Hepatic stellate cell (primary cell): ENCODE measurements at regions not wholly inside any gene's neighbourhood (a gene's known extent, or its start where the extent isn't known, plus 50 kb on each side); places are given as distances from the start of the nearest gene placed in this dataset.

Experiments used
- DNase-seq: peaks from one replicate; pipeline ENCODE4 v3.0.0; 2011; ENCODE audit warnings: low spot score

GRCh38 chr1:67614511-67614934, 70.5 kb upstream of the GADD45A start:
- DNase-seq = no peak

DNA sequence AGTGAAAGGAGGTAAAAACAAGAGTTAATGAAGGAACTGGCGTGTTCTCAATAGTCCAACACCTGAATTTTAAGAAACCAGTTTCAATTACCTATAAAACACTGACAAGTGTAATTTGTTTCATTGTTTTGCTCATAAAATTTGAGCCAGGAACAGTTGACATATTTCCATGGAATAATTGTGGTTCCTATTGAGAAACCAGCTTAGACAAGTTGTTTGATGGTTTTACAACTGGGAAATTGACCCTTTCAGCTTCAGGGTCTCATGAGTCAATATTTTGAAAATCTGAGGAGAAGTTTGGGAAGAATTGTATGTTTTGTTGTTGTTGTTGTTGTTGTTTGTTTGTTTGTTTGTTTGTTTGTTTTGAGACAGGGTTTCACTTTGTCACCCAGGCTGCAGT, 69.1 kb upstream of the GADD45A start:
- DNase-seq = no peak

GRCh38 chr1:67616394-67616985, 68.5 kb upstream of the GADD45A start:
- no peak for DNase-seq

DNA sequence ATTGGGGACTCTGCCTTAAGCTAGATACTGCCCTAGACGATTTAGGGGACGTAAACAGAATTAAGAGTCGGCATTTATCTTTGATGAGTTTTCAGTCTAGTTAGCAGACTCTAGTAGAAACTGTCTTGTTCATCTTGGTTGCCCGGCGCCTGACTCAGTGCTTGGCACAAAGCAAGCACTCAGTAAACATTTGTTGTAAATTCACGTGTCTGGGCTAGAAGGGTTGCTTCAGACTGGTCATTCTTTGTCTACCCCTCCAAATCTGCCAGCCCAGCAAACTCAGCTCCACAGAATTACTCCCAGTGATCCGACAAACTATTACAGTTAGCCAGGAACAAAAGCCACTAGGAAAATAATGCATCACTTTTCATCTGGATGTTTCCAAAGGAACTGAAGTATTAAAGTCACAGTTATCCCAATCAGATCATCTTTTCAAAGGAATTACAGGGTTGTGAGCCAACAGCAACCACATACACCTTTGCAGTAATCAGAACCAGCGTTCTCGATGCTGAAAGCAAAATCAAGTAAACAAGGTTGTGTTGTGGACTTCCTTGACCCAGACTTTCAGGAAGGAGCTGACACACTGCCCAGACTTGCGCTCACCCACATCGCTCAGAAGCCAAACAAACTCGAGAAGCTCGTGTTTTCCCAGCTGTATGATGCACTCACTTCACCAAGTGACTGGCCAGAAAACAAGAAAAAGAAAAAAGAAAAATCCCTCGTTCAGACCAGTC, 66.5 kb upstream of the GADD45A start:
- peak; percentile 61 for DNase-seq

DNA sequence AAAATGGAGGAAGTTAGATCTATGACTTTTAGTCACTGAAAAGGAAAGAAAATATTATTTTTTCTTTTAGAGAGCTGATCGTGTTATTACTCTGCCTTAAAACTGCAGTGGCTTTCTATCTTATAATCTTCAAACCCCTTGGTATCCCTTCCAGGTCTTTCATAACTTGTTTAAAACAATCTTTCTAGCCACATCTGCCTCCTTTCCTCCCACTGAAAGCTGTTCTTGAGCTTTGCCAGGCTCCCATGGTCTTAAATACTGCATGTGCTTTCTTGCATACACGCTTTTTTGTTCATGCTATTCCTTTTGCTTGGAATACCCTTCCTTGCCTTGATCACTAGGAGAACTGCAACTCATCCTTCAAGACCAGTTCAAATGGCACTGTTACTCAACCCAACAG, 65.9 kb upstream of the GADD45A start:
- DNase-seq = no peak

GRCh38 chr1:67623906-67624305, 61.1 kb upstream of the GADD45A start:
- DNase-seq = no peak

DNA sequence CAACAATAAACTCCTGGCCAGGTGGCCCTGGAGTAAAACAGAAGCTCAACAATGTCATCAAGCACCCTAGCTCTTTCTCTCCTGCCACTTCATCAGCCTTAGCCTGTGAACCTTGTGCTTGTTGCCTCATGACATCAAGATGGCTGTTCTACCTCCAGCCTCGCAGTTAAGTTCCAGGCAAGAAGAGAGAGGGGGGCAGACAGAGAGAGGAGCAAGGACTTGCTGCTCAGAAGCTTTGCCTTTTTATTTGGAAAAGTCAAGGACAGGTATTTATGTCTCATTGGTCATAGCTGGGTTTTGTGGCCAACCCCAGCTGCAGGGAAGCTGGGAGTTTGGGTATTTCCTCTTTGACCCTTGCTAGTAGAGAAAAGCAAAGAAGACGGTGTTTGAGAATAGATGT, 60.3 kb upstream of the GADD45A start:
- DNase-seq = no peak

DNA sequence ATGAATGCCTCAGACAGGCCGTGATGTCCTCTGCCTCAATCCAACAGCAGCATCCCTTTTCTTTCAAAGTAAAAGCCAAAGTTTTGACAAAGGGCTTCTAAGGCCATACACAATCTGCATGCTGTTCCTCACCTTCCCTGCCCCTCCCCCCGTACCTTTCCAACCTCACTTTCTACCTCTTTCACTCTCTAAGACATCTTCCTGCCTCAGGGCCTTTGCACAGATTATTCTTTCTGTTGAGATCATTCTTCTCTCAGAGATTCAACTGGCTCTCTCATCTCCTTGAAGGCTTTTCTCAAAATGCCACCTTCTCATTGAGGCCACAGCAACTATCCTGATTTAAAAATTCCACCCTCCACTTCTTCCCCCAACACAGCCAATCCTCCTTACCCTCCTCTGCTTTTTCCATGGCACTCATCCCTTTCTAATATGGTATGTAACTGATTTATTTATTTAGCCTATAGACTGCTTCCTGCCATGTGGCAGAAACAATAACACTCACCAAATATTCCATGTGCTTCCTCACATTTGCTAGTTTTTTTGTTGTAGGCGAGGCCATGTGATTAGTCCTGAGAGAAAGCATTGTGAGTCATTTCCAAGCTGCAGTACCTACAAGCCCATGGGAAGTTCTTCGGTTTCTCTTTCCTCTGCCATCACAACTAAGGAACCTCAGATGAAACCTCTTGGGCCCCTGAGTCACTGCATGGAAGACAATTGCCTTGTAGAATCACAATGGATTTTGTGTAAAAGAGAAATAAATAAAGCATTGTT, 58.7 kb upstream of the GADD45A start:
- DNase-seq = peak; percentile 67

DNA sequence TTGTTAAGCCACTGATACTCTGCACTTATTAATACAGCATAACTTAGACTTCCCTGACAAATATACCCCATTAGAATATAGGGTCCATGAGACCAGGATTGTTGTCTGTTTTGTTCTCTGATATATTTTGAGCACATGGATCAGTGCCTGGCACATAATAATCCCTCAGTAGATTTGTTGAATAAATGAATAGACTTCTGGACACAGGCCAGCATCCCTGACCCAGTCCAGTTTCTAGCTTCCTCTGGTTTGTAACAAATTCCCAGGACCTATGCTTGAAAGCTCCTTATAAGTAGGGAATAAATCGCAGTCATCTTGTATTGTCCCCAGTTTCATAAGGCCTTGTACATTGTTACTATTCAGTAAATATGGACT, 58.2 kb upstream of the GADD45A start:
- no peak for DNase-seq

DNA sequence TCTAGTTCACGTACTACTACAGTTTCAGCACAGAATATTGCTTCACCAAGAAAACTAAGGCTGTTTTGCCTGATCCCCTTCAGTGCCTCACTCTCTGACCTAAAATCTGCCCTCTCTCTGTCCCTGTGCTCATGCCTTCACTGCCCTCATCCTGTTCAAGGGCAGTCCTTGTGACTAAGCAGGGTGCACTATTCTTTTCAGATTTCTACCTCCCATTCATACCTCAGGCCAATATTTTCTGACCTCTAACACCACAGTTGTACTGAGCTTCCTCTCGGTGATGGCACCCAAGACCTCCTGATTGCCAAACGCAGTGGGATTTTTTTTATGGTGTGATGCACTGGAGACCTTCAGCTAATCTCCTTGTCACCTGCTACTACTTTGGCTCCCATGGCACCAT, 57.7 kb upstream of the GADD45A start:
- DNase-seq = no peak

DNA sequence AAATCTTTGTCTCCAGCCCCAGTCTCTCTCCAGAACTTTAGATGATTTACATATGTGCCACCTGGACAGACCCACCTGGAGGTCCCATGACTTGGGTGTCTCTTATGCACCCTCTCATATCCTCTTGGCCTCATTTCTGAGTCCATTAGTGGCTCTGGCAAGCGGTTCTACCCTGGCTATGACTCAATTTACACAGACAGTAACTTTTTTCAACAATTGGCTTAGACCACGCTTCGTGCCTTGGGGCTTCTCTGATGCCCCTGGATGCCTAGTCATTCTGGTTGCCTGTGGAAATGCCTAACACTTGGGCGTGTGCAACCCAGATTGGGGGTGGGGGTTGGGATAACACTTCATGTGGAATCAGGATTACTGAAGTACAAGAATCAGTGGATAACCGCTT, 57.1 kb upstream of the GADD45A start:
- no peak for DNase-seq

GRCh38 chr1:67629370-67630075, 55.5 kb upstream of the GADD45A start:
- no peak for DNase-seq

DNA sequence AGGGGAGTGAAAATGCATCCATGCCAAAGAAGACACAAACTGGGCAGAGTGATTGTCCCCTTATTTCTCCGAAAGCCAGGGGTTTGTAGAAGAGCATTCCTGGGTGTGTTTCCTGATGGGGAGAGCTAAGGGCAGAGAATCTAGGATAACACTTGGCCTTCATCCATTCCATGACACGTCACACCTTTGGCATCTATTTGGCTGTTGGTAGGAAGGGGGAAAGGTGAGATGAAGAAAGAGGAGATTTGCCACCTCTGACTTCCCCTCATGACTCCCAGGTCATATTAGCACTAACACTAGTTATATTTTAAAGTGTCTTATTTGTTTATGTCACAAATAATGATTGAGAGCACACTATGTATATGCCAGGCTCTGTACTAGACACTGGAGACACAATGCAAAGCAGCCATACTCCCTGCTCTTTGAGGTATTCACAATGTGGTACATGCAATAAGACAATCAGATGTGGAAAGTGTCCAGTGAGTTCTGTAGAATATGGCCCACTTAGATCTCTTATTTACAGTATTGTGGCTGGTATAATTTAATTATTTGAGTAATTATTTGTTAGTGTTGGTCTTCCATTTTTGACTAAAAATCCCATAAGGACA, 54.5 kb upstream of the GADD45A start:
- DNase-seq = no peak

DNA sequence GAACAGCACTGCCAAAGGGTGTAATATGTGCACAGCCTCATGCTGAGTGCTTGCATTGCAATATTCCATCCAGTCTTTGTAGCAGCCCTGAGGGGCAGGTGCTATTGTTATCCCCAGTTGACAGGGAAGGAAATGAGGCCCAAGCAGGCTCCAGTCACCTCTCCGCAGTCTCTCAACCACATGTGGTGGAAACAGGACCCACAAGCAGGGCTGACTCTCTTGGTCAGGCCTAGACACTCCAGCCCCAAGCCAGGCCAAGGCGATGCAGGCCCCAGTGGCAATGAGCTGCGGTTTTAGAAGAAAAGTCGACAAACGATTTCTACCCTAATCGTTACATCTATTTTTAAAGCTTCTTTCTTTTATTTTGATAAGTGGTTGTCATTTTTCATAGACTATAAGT, 52.6 kb upstream of the GADD45A start:
- no peak for DNase-seq

GRCh38 chr1:67632811-67633655, 52.0 kb upstream of the GADD45A start:
- DNase-seq = no peak

DNA sequence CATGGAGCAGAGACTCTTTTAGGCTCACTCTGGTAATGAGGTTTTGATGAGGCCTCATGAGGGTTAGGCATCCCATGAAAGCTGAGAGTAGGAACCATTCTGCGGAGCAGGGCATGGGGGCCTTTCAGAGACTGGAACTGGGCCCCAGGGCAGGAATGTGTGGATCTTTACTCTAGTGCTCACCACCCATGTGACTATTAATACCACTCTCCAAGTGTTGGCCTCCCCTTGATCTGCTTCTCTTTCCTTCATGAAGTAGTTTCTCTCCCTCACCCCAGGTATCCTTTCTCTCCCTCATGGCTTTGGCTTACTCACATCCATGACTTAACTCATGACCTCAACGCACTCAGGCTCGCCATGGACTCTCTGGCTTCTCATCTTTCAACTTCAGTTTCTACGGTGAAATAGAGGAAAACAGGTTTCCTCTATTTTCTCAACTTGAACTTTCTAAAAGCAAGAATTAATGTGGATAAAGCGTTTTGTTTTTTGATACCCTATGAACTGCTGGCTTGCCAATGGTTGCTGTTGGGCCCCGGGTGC, 50.5 kb upstream of the GADD45A start:
- DNase-seq = no peak

DNA sequence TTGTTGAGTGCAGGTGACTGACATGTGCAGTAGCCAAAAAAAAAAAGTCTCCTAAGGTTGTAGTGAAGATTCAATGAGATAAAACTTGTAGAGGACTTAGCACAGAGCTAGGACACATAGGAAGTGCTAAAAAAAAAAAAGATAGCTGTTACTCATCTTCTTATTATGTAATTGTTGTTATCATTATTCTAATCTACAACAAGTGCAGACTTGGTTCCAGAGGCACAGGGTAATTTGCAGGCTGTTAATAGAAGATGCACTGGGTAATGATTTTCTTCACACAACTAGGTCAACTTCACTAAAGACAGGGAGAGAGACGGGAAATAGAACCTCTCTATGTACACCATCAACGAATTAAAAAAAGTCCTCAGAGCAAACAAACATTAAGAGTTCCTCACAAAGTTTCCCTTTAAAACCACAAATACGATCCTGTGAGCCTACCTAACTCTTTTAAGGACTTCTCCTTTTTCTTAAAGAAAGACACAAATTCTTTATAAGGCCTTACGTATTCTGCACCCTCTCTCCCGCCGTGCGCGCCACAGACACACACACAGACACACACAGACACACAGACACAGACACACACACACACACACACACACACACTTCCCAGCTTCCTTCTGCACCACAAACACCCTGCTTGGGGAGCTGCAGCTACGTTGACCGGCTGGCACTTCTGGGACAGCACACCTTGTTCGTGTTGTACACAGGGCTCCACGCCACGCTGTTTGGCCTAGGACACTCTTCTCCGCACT, 49.8 kb upstream of the GADD45A start:
- no peak for DNase-seq
